HG03439 (cell line): ENCODE measurements at regions not wholly inside any gene's neighbourhood (a gene's known extent, or its start where the extent isn't known, plus 50 kb on each side); places are given as distances from the start of the nearest gene placed in this dataset.

ENCODE experiments used
- ATAC-seq: cut with Tn5 transposase; IDR thresholded peaks from one replicate; pipeline ENCODE4 v1.9.1; 2021; ENCODE audit warnings: mild to moderate bottlenecking, moderate library complexity; ENCODE audit not compliant: unreplicated experiment

DNA sequence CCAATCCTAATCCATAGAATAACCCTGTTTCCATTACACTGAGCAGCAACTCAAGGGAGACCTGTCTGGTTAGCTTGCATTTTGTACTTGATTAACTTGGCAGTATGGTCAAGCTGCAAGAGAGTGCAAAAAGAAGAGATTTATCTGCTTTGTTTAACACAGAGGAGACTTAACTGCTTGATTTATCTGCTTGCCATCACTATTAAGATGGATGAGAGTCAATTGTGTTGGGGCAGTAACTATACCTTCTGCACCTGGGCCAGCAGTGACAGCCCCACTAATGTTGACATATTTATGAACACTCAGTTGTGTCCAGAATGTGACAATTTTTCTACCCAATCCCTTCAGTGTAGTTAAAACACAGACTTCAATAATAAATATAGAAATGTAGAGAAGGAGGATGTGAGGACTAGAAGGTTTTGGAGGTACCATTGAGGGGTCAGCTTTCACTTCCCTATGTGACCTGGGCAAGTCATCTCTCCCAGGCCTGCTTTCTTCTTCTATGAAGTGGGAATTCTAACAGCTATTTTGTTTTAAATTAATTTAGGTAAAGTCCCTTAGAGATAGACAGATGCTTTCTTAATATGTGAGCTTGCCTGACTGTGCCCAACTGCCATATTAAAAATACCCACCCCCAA lies 159.1 kb upstream of the KCNK2 start:
- ATAC-seq, result no peak

DNA sequence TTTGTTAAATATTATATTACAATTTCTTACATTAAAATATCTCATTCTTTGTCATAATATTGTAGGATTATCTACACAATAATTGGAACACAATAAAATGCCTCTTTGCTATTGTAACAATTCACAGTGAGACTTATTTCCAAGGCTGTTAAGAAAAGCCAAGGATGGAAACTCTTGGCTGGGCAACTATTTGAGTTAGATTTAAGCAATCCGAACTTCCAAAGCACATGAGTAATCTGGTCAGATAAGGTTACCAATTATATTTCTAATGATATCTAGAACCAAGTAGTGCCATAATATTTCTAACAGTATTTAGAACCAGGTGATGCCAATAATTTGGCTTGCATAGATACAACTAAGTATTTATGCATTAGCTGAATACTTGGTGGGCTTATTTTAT lies 154.7 kb upstream of the KCNK2 start:
- no peak for ATAC-seq

GRCh38 chr1:214928574-214928973 lies 154.0 kb upstream of the KCNK2 start:
- ATAC-seq, result no peak

DNA sequence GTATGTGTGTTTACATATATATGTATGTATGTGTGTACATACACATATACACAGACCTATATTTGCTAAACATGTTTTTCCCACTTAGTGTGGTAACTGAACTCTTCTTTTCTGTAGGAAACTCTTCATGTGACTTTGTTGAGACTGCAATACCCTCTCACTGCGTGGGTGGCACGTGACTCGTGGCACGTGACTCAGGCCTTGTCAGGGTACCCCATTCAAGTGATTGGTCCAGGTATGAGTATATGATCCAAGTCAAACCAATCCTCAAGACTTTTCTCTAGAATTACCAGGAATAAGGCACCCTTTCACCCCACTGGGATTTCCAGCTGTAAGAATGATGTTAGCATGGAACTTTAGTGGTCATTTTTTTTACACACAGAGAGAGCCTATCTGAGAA lies 149.2 kb upstream of the KCNK2 start:
- ATAC-seq, result no peak

DNA sequence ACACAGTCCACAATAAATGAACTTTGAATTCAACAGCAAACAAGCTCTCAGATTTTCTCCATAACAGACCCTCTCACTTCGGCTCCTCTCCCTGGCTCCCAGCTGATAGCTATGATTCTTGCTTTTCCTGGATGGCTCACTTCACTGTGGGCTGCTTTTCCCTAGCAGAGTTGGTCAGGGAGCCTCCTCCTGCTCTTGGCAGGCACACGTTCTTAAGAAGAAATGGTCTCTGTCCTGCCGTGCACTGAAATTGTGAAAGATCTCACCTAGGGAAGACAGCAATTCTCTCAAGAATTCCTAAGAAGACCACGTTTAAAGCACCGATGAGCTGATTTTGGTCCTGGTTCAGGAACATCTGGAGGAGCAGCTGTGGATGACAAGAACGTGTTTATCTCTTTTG lies 148.5 kb upstream of the KCNK2 start:
- ATAC-seq, result no peak

DNA sequence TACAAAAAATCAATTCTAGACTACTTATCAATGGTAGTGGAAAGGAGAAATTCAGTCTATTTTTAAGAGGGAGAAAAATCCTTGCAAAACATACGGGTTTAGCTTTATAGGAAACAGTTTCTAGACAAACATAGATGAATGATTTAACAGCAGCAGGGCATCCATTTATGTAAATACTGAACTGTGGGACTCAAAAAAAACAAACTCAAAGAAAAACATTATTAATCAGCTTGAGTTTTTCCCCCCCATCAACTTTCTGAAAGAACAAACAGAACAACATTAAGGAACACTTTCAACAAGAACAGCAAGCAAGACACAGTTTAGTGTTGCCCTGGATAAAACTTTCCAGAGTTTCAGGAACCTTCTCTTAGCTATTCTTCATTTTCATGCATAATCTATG lies 147.3 kb upstream of the KCNK2 start:
- ATAC-seq, result no peak

DNA sequence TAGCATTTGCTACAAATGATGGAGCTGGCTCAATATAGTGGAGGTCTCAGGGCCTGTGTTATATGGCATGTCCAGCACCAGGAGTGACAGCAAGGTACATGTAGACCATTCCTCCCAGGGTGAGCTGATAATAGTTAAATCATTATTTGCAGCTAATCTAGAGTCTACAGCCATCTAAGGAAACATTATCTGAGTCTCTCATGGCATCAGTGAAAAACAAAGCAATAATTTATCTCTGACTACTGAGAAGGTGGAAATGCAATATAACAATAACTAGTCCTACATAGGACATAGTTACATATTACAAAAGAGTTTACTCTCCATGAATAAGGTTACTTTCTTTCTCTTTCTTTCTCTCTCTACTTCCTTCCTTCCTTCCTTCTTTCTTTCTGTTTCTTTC lies 143.4 kb upstream of the KCNK2 start:
- ATAC-seq, result no peak

DNA sequence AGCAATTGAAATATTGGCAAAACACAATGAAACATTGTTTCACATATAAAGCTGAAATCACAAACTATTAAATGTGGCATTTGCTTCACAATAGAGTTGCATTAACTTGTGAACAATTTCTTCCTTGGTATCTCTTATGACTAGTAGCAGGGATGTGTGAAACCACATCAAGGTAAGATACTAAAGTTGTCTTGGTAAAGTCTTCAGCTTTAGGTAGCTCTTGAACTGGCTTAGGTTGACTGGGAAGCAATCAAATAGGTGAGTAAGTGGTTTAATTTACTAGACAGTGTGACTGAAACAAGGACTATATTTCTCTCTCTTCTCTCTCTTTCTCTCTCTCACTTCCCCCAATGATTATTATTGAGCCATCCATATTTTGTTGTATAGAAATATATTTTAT lies 141.5 kb upstream of the KCNK2 start:
- no peak for ATAC-seq

- no peak for ATAC-seq
Measured at GRCh38 chr1:214943054-214943453, 139.5 kb upstream of the KCNK2 start.

- no peak for ATAC-seq
Measured at GRCh38 chr1:214946615-214947014, 135.9 kb upstream of the KCNK2 start.

DNA sequence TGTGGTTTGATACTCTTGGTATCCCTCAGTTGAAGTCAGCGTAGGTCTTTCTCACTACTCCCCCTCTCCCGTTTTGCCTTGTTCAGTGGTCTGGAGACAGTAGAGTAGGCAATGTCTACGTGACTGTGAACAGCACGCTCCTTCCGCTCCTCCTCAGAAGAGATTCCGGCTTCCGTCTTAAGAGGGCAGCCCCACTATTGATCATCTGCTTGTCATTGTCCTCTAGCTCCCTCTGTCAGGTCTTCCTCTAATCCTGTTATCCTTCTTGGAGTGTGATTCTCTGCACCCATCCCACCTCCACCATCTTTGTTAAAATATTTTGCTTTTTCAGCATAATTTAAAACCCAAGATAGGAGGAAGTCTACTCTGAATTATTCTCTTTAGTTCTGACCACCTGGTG lies 129.9 kb upstream of the KCNK2 start:
- ATAC-seq, result no peak

DNA sequence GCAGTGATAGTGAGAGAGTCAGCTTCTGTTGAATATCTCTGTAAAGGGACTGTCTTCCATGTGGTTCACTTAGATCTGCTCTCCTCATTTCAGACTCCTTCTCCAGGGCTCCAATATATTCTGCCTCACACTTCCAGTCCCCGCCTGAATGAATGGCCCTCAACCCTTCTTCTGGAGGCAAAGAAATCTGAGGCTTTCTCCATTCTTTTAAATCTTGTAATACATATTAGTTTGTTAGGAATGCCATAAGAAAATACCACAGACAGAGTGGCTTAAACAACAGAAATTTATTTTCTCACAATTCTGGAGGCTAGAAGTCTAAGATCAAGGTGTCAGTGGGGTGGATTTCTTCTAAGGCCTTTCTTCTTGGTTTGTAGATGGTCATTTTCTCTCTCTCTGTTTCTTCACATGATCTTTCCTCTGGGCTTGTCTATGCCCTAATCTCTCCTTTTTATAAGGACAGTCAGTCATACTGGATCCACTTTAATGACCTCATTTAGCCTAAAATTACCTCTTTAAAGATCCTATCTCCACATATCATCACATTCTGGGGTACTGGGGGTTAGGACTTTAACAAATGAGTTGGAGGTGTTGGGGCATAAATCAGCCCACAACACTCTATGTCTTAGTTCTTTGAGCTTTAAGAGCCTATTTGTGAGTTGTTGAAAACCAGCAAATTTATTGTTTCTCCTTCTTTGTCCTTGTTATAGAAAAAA lies 128.5 kb upstream of the KCNK2 start:
- ATAC-seq, result no peak

DNA sequence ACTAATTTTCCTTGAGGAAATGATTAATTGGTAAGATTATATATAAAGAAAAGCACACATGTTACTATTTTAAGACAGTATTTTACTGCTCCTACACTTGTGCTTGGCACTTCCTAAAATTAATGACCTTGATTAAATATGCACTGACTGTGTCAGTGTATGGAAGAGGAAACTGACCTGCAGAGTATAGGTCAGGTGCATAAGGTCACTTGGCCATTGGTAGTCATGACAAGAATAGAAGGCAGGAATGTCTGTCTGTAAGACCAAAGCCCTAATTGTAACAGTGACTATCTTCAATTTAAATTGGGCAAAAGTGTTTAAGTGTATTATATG lies 128.0 kb upstream of the KCNK2 start:
- ATAC-seq, result no peak

- ATAC-seq, result no peak
Measured at GRCh38 chr1:214957330-214958137, 125.0 kb upstream of the KCNK2 start.

DNA sequence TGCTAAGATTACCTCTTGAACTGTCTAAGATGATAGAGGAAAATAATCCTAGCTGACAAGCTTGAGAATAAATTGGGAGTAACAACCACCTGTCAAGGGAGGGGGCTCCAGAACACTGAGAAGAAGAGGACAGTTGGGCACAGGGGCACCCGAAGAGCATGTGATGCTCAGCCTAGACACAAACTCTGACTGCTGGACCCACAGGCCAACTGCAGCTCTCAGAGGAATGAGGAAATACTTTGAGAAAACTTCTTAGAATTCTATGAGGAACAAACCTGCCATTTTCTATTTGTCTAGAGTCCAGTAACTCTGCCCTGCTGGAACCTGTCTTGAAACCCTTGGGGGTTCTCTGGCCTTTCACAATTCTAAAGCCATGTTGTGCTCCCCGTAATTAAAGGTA lies 124.1 kb upstream of the KCNK2 start:
- ATAC-seq, result no peak

GRCh38 chr1:214966346-214966745 lies 116.2 kb upstream of the KCNK2 start:
- ATAC-seq, result no peak

DNA sequence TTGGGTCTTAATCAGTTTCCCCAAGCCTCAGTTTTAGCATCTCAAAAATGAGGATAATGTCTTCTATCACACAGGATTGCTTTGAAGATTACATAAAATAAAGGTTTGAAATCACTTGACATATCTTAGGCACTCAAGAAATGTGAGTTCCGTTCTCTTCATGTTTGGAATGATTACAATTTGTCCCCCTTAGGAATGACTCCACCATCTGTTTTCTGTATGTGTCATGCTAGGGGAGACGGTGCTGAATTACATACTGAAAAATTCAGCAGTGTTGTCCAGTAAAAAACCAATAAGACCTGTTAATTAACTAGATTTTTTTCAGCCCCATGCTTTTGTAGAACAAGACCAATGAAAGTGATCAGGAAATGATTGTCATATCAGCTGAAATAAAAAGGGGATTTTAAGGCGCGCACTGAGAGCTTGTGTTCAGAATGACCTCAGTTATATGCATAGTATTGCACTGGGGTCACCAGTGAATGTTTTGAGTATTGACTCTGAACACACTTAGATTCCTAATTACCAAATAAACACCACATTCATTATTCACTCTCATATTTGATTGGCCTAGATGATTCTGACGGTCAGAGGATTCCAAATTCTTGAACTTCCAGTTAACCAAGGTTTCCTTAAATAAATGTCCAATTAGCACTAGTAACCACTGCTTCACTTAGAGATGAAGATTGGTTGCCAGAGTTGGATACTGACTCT lies 114.5 kb upstream of the KCNK2 start:
- no peak for ATAC-seq

GRCh38 chr1:214970016-214970415 lies 112.5 kb upstream of the KCNK2 start:
- ATAC-seq, result no peak

DNA sequence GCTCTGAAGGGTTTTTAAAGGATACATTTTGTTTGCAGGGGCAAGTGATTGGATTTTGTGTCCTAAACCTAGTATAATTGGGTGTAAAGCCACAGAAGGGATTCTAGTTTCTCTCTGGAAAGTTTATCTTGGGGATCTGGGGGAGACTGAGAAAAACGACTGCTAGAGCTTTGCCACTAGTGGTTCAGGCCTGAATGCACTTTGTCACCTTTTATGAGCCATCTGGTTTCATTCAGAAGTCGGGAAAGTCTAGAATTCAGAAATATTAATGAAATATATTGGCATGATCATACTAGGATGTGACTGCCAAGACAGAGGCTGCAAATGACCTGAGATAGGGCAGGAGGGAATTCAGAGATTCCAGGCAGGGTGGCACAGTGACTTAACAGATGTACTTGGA lies 111.5 kb upstream of the KCNK2 start:
- ATAC-seq, result no peak

DNA sequence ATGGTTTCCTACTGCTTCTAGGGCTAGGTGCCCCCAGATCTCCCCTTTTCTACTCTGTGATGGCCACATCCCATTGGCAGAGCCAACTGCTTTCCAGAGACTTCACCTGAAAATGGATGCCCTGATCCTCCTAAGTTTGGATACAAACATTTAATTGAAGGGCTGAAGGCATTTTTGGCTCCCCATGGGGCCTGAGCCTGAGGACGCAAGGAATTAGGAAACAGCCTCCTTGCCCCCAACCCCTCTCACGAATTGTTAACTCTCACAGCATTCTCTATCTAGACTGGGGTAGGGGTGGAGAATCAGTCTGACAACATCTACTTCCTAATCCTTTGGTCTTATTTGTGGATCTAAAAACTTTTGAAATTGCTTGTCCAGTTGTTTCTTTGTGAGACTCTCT lies 108.5 kb upstream of the KCNK2 start:
- ATAC-seq, result no peak

DNA sequence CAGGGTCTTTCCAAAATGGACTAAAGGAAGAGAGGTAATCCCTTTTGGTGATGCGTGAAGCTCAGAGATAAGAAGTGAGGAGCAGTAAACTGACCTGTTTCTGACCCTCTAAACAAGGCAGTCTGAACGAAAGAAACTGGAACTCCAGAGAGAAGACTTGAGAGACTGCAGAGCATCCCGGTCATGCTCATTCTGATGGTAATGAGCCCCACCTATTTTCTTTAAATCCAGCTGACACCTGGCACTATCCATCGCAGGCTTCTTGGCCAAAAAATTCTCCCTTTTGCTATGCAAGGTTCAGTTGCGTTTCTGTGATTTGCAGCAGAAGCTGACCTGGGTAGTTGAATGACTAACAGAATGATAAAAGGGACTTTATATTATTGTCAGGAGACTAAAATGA lies 105.9 kb upstream of the KCNK2 start:
- ATAC-seq, result no peak

- ATAC-seq, result no peak
Measured at GRCh38 chr1:214977110-214977509, 105.4 kb upstream of the KCNK2 start.
